Caki2 (cell line): ENCODE measurements at regions not wholly inside any gene's neighbourhood (a gene's known extent, or its start where the extent isn't known, plus 50 kb on each side); places are given as distances from the start of the nearest gene placed in this dataset.
"Not testable (repeated sequence)": the region's sequence is repeated elsewhere in the genome, so short reads cannot be mapped to it uniquely, and the experiment has no call there.

Experiments
- DNase-seq: peaks from one replicate; pipeline ENCODE4 v3.0.0-alpha.2; 2015; ENCODE audit warnings: low read depth
- in situ Hi-C: cut with HindIII; loops from 2 replicates; pipeline ENCODE4 v1.10.0; 2016; ENCODE audit warnings: low sequenced_read_pairs, low pct_unique_long_range_greater_than_20kb, mixed read lengths

DNA sequence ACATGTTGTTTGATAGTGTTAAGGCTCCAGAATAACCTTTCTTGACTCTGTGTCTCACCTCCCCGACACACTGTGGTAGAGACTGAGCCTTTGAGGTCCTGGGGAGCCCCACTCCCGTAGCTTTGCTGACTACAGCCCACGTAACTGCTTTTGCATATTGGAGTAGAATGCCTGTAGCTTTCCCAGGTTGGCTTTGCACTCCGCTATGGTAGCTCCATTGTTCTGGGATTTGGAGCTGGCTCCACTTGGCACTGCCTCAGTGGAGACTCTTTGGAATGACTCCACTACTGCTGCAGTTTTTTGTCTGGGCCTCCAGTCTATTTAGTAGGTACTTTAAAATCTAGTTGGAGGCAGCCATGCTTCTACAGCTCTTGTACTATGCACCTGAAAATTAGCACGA, 56.2 kb upstream of the ANXA1 start:
- in situ Hi-C loops: no loop called here
- DNase-seq: no peak

- no peak for DNase-seq
- in situ Hi-C loops: no loop called here
Measured at GRCh38 chr9:73093740-73094379, 57.8 kb upstream of the ANXA1 start.

- DNase-seq: no peak
- in situ Hi-C loops: no loop called here
Measured at GRCh38 chr9:73093016-73093739, 58.5 kb upstream of the ANXA1 start.

GRCh38 chr9:73091909-73092308, 59.8 kb upstream of the ANXA1 start:
- in situ Hi-C loops: no loop called here
- no peak for DNase-seq

- in situ Hi-C loops: no loop called here
- DNase-seq: no peak
Measured at GRCh38 chr9:73090214-73090613, 61.5 kb upstream of the ANXA1 start.

DNA sequence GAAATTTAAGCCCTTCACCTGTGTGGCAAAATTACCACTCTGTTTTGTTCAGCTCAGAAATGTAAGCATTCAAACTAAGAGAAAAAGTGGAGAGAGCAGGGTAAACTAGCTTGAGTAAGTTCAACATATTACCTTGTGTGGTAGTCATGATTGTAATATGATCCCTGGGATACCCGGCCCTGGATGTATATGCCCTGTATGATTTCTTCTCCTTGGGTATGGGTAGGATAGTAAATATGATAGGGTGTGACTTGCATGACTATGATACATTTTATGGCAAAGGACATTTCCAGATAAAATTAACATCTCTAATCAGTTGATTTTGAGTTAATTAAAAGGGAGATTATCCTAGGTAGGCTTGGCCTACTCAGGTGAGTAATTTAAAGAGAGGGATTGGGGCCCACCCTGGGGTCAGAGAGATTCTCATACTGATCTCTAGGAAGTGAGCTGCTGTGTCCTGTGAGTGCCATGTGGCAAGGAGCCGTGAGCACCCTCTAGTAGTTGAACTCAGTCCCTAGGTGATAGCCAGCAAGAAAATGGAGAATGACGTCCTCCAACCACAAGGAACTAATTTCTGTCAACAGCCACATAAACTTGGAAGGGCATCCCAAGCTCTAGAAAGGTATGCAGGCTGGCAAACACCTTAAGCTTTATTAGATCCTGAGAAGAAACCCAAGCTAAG, 62.2 kb upstream of the ANXA1 start:
- no peak for DNase-seq
- in situ Hi-C loops: no loop called here

- DNase-seq, in situ Hi-C loops: not testable (repeated sequence)
Measured at GRCh38 chr9:73087876-73088275, 63.8 kb upstream of the ANXA1 start.

DNA sequence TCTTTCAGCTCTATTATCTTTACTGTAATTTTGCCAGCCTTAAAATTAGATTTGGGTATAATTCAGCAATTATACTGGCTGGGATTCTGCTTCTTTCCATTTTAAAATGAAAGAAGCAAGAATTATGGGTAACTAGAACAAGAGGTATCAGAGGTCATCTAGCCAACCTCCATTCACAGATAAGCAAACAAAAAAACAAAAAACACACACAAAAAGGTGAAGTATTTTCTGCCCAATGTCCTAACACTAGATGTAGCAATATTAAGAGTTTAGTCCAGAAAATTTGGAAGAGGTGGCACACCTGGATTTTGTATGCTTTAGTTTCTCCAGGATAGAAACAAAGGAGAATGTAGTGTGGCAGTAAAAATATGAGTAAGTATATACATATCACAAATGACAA, 68.1 kb upstream of the ANXA1 start:
- in situ Hi-C loops: no loop called here
- no peak for DNase-seq

DNA sequence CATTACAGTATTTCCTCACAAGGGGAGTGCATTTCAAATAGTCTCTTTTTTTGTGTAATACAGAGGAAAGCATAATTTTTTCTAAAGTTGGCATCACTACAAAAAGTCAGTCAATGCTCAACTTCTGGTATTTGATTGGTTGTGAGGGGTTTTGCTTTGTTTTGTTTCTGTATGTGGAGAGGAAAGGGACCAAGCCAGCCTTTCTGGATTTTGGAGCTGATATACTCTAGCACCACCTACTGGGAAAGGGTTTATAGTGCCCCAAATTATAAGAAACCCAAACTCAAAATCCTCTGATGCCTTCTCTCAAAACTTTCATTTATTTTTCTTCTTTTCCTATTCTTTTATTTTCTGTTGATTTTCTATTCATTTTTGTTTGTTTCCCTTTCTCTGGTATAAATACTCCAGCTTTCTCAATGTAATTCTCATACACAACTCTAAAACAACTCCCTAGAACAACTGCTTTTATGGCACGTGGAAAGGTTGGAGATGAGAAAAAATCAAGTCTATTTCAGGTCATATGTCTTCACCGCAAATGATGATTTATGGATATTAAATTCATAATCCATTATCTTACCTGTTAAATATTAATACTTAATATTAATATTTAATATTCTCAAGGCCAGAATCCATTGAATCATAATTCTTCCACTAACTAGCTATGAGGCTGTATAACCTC, 69.5 kb upstream of the ANXA1 start:
- peak; percentile 50 for DNase-seq
- in situ Hi-C loops: no loop called here

DNA sequence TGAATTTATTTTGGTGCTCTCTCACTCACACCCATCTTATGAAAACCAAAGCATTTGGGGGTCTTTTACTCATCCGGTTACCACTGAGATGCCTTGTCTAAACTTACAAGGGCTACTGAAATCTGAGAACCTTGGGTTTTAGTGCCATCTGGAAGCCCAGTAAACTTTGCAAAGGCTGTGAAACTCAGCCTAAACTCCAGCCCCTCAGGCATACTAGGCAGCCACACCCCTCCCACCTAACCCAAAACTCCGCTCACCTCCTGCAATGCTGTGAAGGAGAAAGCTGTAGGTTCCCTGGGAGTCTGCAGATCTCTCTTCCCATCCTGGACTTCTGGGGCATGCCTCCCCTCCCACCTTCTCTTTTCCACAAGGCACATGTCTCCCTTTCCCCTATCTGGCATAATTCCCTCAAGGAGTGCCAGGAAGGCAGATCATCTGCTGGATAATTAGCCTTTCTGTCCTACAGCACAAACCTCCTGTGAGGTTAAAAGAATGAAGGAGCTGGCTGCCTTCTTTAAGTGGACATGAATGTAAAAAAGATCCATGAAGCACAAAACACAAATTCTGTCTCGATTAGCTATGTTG, 71.5 kb upstream of the ANXA1 start:
- in situ Hi-C loops: no loop called here
- DNase-seq: peak; percentile 28

GRCh38 chr9:73079326-73079725, 72.3 kb upstream of the ANXA1 start:
- in situ Hi-C loops: no loop called here
- DNase-seq: peak; percentile 38

DNA sequence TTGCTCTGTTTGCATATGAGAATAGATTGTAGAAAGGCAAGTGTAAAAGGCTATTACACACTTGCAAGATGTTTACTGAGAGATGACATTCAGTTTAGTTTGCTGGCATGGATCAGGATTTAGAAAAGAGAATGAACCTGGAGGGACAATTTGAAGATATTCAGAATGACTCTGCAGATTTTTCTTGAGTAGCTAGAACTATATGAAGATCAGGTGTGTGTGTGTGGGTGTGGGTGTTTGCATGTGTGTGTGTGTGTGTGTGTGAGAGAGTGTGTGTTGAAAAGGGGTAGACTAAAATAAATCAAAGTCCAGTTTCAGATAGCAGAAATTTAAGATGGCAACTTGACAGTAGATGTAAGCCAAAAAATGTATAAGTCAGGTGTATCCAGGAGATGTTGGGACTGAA, 74.0 kb upstream of the ANXA1 start:
- in situ Hi-C loops: no loop called here
- DNase-seq: peak; percentile 49

- in situ Hi-C loops: no loop called here
- DNase-seq: no peak
Measured at GRCh38 chr9:73076970-73077369, 74.7 kb upstream of the ANXA1 start.

DNA sequence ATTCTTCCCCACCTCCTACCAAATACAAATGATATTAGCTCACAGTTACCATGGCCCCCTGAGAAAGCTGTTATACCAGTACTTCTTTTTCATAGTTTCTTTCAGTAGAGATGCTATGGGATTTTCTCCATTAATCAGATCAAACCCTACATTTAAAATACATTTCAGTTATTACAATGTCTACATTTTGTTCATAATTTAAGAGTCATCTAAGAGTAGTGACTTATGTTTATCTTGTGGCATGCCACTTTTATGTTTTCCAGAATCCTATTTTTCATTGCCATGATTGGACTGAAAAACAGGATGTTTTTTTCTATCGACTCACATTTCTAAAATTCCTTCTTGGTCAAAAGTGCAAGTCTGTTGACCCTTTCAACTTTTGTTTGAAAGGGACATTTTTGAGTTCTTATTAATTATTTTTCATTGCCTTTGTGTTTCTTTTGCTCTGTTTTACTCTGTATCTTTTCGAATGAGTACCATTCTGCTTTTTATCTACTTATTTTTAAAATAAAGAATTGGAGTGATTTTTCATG, 77.4 kb upstream of the ANXA1 start:
- no peak for DNase-seq
- in situ Hi-C loops: no loop called here

- in situ Hi-C loops: no loop called here
- DNase-seq: peak; percentile 72
Measured at GRCh38 chr9:73073337-73074175, 78.1 kb upstream of the ANXA1 start.

DNA sequence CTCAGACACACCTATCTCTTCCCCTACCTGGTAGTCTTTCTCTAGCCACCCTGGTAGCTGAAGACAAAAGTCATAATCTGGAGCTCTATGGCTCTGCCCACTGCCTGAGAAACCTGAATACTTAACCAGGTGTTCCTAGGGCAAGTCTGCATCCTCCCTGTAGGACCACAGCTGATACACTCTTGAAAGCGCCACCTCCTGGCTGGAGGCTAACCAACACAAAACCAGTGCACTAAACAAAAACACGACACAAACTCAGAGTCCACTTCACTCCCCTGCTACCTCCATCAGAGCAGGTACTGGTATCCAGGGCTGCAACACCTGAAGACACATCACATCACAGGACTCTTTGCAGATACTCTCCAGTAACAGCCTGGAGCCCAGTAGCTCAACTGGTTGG, 84.6 kb upstream of the ANXA1 start:
- in situ Hi-C loops: no loop called here
- no peak for DNase-seq

DNA sequence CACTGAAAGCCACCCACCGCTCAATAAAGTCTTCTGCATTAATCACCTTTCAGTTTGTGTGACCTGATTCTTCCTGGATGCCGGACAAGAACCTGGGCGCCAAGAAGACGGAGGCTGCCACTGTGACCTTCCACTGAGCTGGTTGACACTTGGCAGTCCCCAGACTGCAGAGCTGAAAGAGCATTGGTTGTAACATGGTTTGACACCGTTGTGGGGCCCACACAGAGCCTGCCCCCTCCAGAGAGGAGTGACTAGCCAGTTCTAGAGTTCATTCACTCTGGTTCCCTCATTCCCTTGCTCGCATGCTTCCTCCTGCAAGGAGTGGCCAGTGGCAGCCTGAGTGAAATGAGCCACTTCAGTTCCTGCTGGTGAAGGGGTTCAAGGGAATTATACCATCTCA, 86.2 kb upstream of the ANXA1 start:
- no peak for DNase-seq
- in situ Hi-C loops: no loop called here

DNA sequence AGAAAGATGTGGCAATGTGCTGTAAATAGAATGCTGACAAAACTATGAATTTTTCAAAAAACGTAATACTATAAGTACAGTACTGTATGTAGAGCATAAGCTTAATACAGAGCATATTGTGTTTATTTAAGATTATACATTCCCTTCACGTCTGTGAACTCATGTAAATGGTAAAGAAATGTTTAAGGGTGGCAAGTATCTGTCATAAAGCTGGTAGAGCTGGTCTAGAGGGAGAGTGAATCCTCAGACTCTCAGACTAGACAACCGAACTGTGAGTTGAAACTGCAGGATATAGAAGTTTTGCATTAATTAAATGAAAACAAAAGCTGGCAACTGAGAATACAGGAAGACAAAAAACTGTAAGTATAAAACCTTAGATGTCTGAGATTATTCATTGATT, 87.3 kb upstream of the ANXA1 start:
- in situ Hi-C loops: no loop called here
- DNase-seq: no peak
